ENCODE measurements at regions not wholly inside any gene's neighbourhood (a gene's known extent, or its start where the extent isn't known, plus 50 kb on each side); places are given as distances from the start of the nearest gene placed in this dataset.

- H3K9me3 ChIP-seq, result no peaks in the 10 kb centered on the region
- H3K27me3 ChIP-seq, result no peaks in the 10 kb centered on the region
- H3K4me1 ChIP-seq, result peaks cover 0 to 9% (median 0%) of the 10 kb centered on the region in 4 donors
- DNase-seq (ENCODE audit: low spot score in 2 of 2), result no peak
- no peak overlapping the region for H3K27ac ChIP-seq
- WGBS, 2 donors, result 81 to 86% methylated on average over 5 of the region's 5 CpGs
- TF ChIP-seq POLR2A (IDR thresholded peaks at IDR 0.05), result no peak
- TF ChIP-seq CTCF (IDR thresholded peaks at IDR 0.05), result no peak
- no peak for TF ChIP-seq EP300 (IDR thresholded peaks at IDR 0.05)
- H3K4me3 ChIP-seq, result no peak overlapping the region
- no peaks in the 10 kb centered on the region for H3K36me3 ChIP-seq
These were observed 331.9 kb upstream of the SOX5 start for GRCh38 chr12:24281341-24281740.

- TF ChIP-seq CTCF (IDR thresholded peaks at IDR 0.05), result no peak
- no peak for TF ChIP-seq POLR2A (IDR thresholded peaks at IDR 0.05)
- TF ChIP-seq EP300 (IDR thresholded peaks at IDR 0.05), result no peak
- no peak overlapping the region for H3K4me3 ChIP-seq
- no peaks in the 10 kb centered on the region for H3K36me3 ChIP-seq
- H3K27ac ChIP-seq, result no peak overlapping the region
- no peaks in the 10 kb centered on the region for H3K27me3 ChIP-seq
- no peaks in the 10 kb centered on the region for H3K9me3 ChIP-seq
- H3K4me1 ChIP-seq, result peaks cover 0 to 9% (median 0%) of the 10 kb centered on the region in 4 donors
- 58 to 62% methylated on average over 6 of the region's 6 CpGs for whole genome bisulfite sequencing, 2 donors
- DNase-seq (ENCODE audit: low spot score in 2 of 2), result no peak
These were observed 330.8 kb upstream of the SOX5 start for GRCh38 chr12:24280056-24280842.

DNA sequence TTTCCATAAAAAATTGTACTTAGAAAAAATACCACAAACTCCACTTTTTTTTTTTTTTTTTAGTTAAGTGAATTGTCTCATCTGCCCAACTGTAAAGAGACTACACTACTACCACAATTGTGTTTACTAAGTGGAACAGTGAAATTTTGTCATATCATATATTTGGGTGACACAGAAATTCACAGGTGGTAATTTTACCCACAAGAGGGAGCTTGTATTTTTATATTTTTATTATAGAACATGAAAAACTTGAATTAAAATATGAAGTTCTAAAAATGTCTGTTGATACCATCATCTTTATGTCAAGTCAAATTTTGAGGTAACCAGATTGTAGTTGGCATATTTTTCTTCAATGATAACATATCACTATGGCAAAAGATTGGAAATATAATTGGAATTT, 329.4 kb upstream of the SOX5 start:
- Histone ChIP-seq H3K4me3 (no peak overlapping the region), H3K36me3 (no peaks in the 10 kb centered on the region), H3K27me3 (no peaks in the 10 kb centered on the region), H3K4me1 (peaks cover 0 to 9% (median 0%) of the 10 kb centered on the region in 4 donors), H3K9me3 (no peaks in the 10 kb centered on the region), H3K27ac (no peak overlapping the region)
- DNase-seq (ENCODE audit: low spot score in 2 of 2), result no peak
- no peak for TF ChIP-seq POLR2A (IDR thresholded peaks at IDR 0.05)
- TF ChIP-seq EP300 (IDR thresholded peaks at IDR 0.05), result no peak
- TF ChIP-seq CTCF (IDR thresholded peaks at IDR 0.05), result no peak

DNA sequence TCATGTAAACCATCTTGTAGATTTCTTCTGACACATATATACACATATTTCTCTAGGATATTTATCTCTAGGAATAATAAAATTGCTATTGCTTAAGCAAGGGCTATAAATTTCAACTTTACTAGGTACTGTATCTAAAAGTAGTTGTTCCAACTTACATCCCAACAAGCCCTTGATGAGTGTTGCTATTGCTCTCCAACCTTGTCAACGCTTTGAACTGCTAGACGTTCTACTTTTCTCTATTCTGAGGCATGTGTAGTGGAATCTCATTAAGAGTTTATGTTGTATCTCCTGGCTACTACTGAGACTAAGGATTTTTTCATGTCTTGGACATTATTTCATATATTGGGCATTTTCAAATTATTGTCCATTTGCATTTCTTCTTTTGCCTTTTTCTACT, 321.5 kb upstream of the SOX5 start:
- TF ChIP-seq CTCF (IDR thresholded peaks at IDR 0.05), result no peak
- TF ChIP-seq EP300 (IDR thresholded peaks at IDR 0.05), result no peak
- no peak for TF ChIP-seq POLR2A (IDR thresholded peaks at IDR 0.05)
- H3K27ac ChIP-seq, result no peak overlapping the region
- H3K4me1 ChIP-seq, result no peaks in the 10 kb centered on the region
- no peaks in the 10 kb centered on the region for H3K36me3 ChIP-seq
- WGBS, 2 donors, result 71 to 90% methylated on average over 2 of the region's 2 CpGs
- DNase-seq (ENCODE audit: low spot score in 2 of 2), result no peak
- no peaks in the 10 kb centered on the region for H3K27me3 ChIP-seq
- H3K9me3 ChIP-seq, result no peaks in the 10 kb centered on the region
- no peak overlapping the region for H3K4me3 ChIP-seq

DNA sequence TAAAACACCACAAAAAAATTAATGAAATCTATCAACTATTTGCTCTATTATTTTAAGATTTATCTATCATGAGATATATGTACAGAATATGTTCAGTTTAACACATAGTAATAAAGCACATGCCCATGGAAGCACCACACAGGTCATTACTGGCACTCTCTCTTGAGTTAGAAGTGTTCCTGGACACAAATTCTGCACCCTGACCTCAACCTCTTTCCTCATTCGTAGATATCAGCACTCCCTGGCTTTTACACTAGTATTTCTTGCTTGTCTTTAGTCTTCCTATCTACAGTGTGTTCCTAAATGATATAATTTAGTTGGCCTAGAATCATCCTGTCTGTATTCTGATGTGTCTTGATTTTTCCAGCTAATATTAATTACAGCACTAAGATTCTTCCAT, 321.0 kb upstream of the SOX5 start:
- no peak overlapping the region for H3K27ac ChIP-seq
- no peak overlapping the region for H3K4me3 ChIP-seq

More for the DNA sequence above, 321.0 kb upstream of the SOX5 start:
- no peak for DNase-seq (ENCODE audit: low spot score in 2 of 2)
- Histone ChIP-seq H3K4me1 (no peaks in the 10 kb centered on the region), H3K27me3 (no peaks in the 10 kb centered on the region), H3K36me3 (no peaks in the 10 kb centered on the region), H3K9me3 (no peaks in the 10 kb centered on the region)
- TF ChIP-seq POLR2A (IDR thresholded peaks at IDR 0.05) (no peak), CTCF (IDR thresholded peaks at IDR 0.05) (no peak), EP300 (IDR thresholded peaks at IDR 0.05) (no peak)
- 76 to 79% methylated on average over 1 of the region's 1 CpG for WGBS, 2 donors
